Peyer's patch (tissue), 4 donors: ENCODE measurements at regions not wholly inside any gene's neighbourhood (a gene's known extent, or its start where the extent isn't known, plus 50 kb on each side); places are given as distances from the start of the nearest gene placed in this dataset.

Experiments
- DNase-seq, 3 donors: peaks; one replicate each; pipeline ENCODE4 v3.0.0-alpha.2; 2017 to 2019
- H3K27ac ChIP-seq, 4 donors: fragments of 200-600 bp; sonication (generic); one replicate each; pipeline ENCODE4 v1.5.1; 2016 to 2019
- H3K27me3 ChIP-seq, 2 donors: fragments of 200-600 bp; sonication (generic); one replicate each; pipeline ENCODE4 v1.5.1; 2019
- H3K36me3 ChIP-seq, 3 donors: fragments of 200-600 bp; sonication (generic); one replicate each; pipeline ENCODE4 v1.5.1; 2016 to 2019
- H3K4me1 ChIP-seq, 4 donors: fragments of 200-600 bp; sonication (generic); one replicate each; pipeline ENCODE4 v1.5.1; 2016 to 2019
- H3K4me3 ChIP-seq, 4 donors: fragments of 200-600 bp; sonication (generic); 1 replicate in 3 of 4; 2 replicates in 1 of 4; pipeline ENCODE4 v1.5.1; 2016 to 2019; ENCODE audit warnings: mild to moderate bottlenecking in 1 of 4
- H3K9me3 ChIP-seq, 4 donors: fragments of 200-600 bp; sonication (generic); one replicate each; pipeline ENCODE4 v1.5.1; 2016 to 2019; ENCODE audit warnings: mild to moderate bottlenecking in 1 of 4
- POLR2A ChIP-seq, 2 donors: fragments of 450-650 bp; IDR thresholded peaks; one replicate each; pipeline ENCODE4 v1.5.1; 2017; ENCODE audit warnings: antibody characterized with exemption in 2 of 2, mild to moderate bottlenecking in 2 of 2, moderate library complexity in 2 of 2
- TF ChIP-seq, protein P1 (sequence below), 6 experiments: fragments of 450-650 bp in 4 of 6; fragments of 200-600 bp in 2 of 6; sonication (generic) in 1 of 6; IDR thresholded peaks; one replicate each; pipeline ENCODE4 v1.5.1; 2017 to 2019; ENCODE audit warnings: antibody characterized with exemption in 6 of 6, mild to moderate bottlenecking in 3 of 6, moderate library complexity in 1 of 6

DNA sequence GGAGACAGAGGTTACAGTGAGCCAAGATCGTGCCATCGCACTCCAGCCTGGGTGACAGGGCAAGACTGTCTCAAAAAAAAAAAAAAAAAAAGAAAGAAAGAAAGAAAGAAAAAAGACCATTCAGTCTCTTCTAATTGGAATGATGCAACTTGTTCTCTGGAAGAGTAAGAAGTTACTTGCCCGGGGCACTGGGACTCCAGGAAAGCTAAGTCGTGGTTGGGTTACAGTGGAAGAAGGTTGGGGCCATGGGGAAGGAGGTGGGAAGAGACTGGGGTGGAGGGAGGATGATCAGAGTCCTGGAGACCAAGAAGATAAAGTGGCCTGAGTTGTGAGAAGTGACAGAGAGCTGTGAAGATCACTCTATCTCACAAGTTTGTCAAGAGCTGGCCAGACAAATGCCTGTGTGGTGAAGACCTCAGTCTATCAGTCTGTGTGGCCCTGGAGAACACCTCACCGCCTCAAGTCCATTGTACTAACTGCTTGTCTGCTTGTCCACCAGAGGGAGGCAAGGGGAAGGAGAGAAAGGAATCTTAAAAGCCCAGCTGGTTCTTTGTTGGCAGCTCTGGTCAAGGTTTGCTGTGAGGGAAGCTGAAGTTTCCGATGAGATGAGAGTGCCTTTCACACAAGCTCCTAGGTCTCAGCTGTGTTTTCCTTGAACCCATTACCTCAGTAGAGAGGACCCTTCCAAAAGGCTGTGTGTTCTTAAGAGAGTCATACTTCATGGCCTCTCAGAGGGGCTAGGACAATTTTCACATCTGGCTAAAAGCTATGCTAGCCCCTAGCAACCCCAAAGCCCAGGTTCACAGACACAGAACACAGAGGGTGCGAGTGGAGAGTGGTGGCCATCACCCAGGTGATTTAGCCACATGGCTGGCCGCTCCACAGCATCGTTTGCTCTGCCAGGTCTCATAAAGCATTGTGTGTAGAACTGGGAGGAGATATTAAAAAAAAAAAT lies 72.0 kb upstream of the TMEM178A start:
- DNase-seq, result no peak
- TF ChIP-seq, protein P1, sequence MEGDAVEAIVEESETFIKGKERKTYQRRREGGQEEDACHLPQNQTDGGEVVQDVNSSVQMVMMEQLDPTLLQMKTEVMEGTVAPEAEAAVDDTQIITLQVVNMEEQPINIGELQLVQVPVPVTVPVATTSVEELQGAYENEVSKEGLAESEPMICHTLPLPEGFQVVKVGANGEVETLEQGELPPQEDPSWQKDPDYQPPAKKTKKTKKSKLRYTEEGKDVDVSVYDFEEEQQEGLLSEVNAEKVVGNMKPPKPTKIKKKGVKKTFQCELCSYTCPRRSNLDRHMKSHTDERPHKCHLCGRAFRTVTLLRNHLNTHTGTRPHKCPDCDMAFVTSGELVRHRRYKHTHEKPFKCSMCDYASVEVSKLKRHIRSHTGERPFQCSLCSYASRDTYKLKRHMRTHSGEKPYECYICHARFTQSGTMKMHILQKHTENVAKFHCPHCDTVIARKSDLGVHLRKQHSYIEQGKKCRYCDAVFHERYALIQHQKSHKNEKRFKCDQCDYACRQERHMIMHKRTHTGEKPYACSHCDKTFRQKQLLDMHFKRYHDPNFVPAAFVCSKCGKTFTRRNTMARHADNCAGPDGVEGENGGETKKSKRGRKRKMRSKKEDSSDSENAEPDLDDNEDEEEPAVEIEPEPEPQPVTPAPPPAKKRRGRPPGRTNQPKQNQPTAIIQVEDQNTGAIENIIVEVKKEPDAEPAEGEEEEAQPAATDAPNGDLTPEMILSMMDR (IDR thresholded peaks at IDR 0.05), result peak in 3 of 6 experiments; percentile 19 to 36 (median 28)
- no peak for TF ChIP-seq POLR2A (IDR thresholded peaks at IDR 0.05)
- H3K4me1 ChIP-seq, result no peaks in the 10 kb centered on the region
- no peaks in the 10 kb centered on the region for H3K36me3 ChIP-seq
- H3K27me3 ChIP-seq, result no peaks in the 10 kb centered on the region
- H3K4me3 ChIP-seq, result no peak overlapping the region
- no peaks in the 10 kb centered on the region for H3K9me3 ChIP-seq
- H3K27ac ChIP-seq, result no peak overlapping the region

GRCh38 chr2:39595116-39595515 lies 70.6 kb upstream of the TMEM178A start:
- Histone ChIP-seq H3K27ac (no peak overlapping the region), H3K4me3 (no peak overlapping the region)
- TF ChIP-seq POLR2A (IDR thresholded peaks at IDR 0.05), result no peak
- TF ChIP-seq, protein P1 (IDR thresholded peaks at IDR 0.05), result no peak

GRCh38 chr2:39597314-39597713 lies 68.4 kb upstream of the TMEM178A start:
- TF ChIP-seq, protein P1 (IDR thresholded peaks at IDR 0.05), result no peak
- TF ChIP-seq POLR2A (IDR thresholded peaks at IDR 0.05), result no peak
- Histone ChIP-seq H3K4me1 (no peaks in the 10 kb centered on the region), H3K9me3 (no peaks in the 10 kb centered on the region), H3K27ac (no peak overlapping the region), H3K36me3 (no peaks in the 10 kb centered on the region), H3K4me3 (no peak overlapping the region), H3K27me3 (no peaks in the 10 kb centered on the region)
- no peak for DNase-seq

More at GRCh38 chr2:39595116-39595515, 70.6 kb upstream of the TMEM178A start:
- H3K27me3 ChIP-seq, result no peaks in the 10 kb centered on the region
- H3K36me3 ChIP-seq, result no peaks in the 10 kb centered on the region
- no peak for DNase-seq
- no peaks in the 10 kb centered on the region for H3K4me1 ChIP-seq
- H3K9me3 ChIP-seq, result no peaks in the 10 kb centered on the region

GRCh38 chr2:39602616-39603015 lies 63.1 kb upstream of the TMEM178A start:
- H3K36me3 ChIP-seq, result no peaks in the 10 kb centered on the region

GRCh38 chr2:39603436-39603835 lies 62.3 kb upstream of the TMEM178A start:
- no peak for TF ChIP-seq POLR2A (IDR thresholded peaks at IDR 0.05)
- TF ChIP-seq, protein P1 (IDR thresholded peaks at IDR 0.05), result no peak
- Histone ChIP-seq H3K9me3 (no peaks in the 10 kb centered on the region), H3K4me3 (no peak overlapping the region), H3K4me1 (no peaks in the 10 kb centered on the region), H3K36me3 (no peaks in the 10 kb centered on the region), H3K27me3 (no peaks in the 10 kb centered on the region), H3K27ac (no peak overlapping the region)
- DNase-seq, result no peak

More at GRCh38 chr2:39602616-39603015, 63.1 kb upstream of the TMEM178A start:
- DNase-seq, result no peak
- Histone ChIP-seq H3K9me3 (no peaks in the 10 kb centered on the region), H3K4me3 (no peak overlapping the region), H3K27ac (no peak overlapping the region), H3K27me3 (no peaks in the 10 kb centered on the region), H3K4me1 (no peaks in the 10 kb centered on the region)
- TF ChIP-seq, protein P1 (IDR thresholded peaks at IDR 0.05), result no peak
- TF ChIP-seq POLR2A (IDR thresholded peaks at IDR 0.05), result no peak
